UCSD-AML1 (cell line): ENCODE measurements at regions not wholly inside any gene's neighbourhood (a gene's known extent, or its start where the extent isn't known, plus 50 kb on each side); places are given as distances from the start of the nearest gene placed in this dataset.
"Not testable (repeated sequence)": the region's sequence is repeated elsewhere in the genome, so short reads cannot be mapped to it uniquely, and the experiment has no call there.

Experiments used
- DNase-seq: peaks from one replicate; lab custom pipeline; 2025; ENCODE audit not compliant: unreplicated experiment; lab: John Stamatoyannopoulos, UW

DNA sequence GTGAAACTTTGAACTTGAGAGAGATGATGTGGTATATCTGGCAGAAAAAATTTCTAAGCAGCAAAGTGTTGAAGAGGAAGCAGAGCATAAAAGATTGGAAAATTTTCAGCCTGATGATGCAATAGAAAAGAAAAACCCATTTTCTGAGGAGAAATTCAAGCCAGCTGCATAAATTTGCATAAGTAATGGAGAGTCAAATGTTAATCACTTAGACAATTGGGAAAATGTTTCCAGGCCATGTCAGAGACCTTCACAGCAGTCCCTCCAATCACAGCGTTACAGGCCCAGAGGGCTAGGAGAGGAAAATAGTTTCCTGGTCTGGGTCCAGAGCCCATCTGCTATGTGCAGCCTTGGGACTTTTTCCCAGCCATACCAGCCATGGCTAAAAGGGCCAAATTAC lies 469.0 kb upstream of the FOXG1 start:
- no peak for DNase-seq

DNA sequence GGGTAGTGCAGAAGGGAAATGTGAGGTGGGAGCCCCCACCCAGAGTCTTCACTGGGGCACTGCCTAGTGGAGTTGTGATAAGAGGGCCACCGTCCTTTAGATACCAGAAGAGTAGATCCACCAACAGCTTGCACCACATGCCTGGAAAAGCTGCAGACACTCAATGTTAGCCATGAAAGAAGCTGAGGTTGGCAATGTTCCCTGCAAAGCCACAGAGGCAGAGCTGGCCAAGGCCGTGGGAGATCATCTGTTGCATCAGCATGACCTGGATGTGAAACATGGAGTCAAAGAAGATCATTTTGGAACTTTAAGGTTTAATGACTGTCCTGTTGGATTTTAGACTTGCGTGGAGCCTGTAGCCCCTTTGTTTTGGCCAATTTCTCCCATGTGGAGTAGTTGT lies 468.4 kb upstream of the FOXG1 start:
- DNase-seq, result no peak

DNA sequence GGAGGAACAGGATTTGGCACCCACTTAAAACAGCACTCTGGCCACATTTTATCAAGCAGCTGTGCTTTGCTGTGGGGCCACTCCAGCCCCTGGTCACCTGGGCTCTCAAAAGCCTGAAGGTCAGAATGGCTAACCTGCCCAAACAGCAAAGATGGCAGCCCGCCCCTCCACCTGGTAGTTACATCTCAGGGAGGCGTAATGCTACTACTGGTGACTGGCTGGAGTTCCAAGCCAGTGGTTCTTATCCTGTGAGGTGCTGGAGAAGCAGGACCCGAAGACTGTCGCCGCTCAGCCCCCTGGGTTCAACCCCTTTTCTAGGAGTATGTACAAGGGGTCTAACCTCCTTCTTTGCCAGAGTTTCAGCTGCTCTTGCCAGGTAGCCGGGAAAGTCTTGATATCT lies 467.4 kb upstream of the FOXG1 start:
- DNase-seq, result no peak

DNA sequence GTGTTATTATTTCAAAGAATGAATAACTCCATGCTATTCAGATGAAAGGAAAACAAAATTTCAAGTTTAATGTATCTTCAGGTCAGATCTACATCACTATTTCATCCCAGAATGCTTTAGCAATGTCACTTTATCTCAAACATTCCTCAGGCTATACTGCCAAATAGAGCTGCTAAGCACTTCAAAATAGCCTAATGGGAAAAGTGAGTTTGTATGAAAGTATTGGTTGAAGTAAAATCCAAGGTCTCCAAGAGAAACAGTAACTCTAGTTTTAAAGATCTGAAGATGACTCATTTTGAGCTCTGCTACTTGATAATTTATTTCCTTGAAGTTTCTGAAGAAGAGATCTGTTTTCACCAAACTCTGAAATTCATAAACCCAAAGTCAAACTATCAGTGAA lies 466.2 kb upstream of the FOXG1 start:
- DNase-seq, result no peak

DNA sequence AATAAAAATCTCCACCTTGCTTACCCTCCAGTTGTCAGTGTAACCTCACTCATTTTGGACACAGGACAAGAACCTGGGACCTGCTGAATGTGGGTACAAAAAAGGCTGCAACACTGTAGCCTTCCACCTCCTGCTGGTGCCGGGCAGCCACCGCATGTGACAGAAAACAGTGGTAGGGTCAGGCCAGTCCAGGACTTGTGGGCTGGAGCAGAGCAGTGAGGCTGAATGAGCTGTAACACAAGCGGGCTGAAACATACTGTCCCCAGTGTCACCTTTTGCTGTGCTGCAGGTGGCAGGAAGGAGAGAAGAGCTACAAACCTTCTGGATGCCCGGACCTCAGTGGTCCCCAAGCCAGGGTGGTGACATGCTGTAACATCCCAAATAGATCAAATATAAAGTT lies 465.4 kb upstream of the FOXG1 start:
- no peak for DNase-seq

DNA sequence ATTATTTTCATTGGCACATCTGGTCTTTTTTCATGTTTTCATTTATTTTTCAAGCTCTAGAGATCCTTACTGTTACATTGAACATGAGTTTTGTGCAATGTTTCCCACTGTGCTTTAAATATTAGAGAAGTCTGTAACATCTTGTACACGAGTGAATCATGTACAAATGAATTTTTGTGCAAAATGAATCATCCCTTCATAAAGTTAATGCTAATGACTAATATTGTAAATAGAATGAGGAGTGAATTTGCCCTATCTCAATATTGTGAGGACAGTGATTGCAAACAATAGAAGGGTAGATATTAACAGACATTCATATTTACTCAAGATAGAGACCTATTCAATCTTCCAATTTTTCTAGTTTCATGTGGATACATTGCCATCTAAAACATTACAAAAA lies 463.3 kb upstream of the FOXG1 start:
- DNase-seq, result no peak

DNA sequence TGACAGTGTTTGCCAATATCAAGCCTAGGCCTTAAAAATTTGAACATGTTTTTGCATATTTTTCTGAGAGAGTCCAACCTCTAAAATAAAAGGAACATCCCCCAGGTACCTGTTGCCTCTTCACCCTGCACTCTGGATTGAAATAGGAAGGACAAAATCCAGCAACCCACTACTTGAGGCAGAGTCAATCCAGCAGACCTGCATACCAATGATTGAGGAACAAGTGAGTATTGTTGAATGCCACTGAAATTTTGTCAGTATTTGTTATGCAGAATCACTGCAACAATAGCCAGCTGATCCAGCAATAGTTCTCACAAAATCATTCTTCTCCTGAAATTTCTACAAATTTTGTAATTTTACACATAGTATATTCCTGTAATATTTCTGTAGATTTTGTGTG lies 460.6 kb upstream of the FOXG1 start:
- DNase-seq, result no peak

DNA sequence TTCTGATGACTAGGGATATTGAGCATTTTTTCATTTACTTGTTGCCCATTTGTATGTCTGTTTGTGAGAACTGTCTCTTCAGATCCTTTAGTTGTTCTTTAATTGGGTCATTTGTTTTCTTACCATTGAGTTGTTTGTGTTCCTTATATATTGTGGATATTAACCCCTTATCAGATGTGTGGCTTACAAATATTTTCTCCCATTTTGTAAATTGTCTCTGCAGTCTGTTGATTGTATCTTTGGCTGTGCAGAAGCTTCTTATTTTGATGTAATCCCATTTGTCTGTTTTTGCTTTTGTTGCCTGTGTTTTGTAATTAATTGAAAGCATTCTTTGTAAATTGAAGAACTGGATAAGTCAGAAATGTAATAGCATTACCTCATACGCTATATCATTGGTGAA lies 459.1 kb upstream of the FOXG1 start:
- no peak for DNase-seq

DNA sequence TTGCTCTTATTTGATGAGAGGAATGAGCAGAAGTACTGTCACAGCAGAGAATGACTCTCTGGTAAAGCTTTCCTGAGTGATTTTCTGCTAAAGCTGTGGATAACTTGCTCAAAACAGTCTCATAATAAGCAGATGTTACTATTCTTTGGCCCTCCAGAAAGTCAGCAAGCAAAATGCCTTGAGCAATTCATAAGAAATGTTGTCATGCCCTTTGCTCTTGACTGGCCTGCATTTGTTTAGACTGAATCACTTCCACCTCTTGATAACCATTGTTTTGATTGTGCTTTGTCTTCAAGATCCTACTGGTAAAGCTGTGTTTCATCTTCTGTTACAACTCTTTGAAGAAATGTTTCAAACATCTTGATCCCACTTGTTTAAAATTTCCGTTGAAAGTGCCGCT lies 457.9 kb upstream of the FOXG1 start:
- no peak for DNase-seq

DNA sequence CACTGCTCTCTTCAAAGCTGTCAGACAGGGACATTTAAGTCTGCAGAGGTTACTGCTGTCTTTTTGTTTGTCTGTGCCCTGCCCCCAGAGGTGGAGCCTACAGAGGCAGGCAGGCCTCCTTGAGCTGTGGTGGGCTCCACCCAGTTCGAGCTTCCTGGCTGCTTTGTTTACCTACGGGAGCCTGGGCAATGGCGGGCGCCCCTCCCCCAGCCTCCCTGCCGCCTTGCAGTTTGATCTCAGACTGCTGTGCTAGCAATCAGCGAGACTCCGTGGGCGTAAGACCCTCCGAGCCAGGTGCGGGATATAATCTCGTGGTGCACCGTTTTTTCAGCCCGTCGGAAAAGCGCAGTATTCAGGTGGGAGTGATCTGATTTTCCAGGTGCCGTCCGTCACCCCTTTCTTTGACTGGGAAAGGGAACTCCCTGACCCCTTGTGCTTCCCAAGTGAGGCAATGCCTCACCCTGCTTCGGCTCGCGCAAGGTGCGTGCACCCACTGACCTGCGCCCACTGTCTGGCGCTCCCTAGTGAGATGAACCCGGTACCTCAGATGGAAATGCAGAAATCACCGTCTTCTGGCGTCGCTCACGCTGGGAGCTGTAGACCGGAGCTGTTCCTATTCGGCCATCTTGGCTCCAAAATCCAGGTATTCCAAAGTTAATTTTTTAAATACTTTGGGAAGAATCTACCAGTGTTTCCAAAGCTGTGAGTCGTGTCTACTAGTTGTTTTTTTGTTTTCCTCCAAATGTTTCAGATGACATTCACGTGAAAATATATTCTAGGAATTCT lies 448.5 kb upstream of the FOXG1 start:
- DNase-seq, result not testable (repeated sequence)

DNA sequence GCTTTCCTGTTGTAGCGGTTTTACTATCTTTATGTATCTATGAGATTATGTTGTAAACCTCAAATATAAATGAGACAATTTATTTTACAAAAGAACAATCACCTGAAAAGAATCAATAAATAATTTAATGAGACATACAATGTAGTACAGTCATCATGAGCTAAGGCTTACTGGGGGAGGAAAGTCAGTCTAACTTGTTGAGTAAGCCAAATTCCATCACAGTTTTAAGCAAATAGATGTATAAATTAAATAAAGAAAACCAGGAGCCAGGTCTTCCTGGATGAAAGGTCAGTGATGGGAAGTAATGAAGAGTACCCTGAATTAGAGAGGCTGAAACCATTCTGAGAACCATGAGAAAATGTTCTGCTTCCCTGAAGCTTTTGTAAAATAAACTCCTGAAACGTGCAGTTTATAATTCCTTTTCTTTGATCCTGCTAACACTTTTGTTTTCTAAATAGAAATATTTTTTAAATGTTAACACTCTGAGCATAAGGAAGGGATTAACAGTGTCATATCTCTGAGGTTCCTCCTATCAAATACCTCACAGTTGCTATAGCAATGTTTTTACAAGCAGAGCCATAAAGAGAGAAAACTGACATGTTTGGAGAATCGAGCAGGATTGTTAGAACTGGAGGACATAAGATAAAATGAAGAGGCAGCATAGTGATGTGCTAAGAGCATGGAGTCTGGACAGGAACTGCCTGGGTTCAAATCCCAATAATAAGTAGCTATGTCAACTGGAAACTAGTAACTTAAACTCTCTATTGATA lies 444.9 kb upstream of the FOXG1 start:
- DNase-seq, result no peak

DNA sequence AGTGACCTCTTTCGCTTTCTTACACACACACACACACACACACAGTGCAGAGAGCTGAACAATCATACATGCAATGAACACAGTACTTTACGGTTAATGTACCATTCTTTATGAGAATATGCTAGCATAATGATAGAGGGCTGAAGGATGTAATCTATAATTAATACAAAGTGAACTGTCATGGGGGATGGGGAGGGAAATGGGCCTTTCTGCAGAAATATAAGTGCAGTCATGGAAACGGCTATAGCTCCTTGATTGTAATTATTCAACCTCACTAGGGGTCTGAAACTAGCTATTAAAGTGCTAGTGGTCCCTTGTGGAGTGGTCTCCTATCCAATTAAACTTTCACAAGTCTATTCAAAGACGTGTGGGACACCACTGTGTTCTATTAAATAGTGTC lies 443.2 kb upstream of the FOXG1 start:
- DNase-seq, result no peak

DNA sequence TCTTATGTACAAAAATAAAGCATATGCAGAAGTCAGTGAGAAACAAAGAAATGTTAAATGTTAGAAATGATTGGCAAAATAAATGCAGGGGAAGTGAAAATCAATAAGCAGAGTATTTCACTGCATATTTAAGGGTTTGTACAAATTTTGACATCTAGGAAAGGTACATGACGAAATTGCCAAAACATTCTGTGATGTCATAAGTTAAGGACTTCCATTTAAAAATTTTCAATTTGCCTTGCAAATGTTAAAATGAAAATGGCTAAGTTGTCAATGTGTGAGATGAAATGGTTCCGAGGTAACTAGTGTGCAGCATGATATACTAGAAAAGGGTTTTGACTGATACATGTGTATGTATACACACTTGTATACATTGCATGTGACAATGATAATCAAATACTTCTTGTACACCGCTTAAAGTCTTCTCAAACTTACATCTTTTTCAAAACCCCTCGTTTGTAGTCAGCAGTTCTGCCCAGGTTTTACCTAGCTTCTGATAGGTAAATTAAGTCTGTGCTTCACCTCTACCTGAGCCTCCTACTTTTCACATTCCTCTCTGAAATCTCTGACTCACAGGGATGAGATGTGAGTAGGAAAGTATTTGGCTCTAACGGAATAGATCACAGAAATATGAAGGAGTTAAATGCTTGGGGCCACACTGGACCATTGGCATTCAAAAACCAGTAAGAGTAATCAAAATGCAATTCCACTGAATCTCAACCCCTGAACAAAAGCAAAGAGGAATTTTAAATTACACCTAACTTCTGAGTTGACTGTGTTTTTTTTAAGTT lies 442.4 kb upstream of the FOXG1 start:
- no peak for DNase-seq

DNA sequence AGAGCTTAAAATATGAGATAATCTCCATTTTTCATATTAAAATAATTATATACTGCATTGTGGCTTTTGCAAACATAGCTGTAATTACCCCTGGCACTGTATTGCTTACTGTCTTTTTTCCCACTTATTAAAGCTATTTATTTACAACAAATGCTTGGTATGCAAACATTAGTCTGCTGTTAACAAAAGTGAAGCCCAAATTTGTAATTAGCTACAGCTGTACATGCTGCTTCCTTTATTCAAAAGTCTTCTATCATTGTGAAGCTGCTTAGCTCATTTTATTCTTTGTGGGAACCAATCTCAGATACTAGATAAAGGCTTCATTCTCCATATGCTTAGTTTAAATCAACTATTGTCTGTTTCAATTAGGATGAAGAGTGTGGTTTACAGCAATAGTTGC lies 425.8 kb upstream of the FOXG1 start:
- no peak for DNase-seq

DNA sequence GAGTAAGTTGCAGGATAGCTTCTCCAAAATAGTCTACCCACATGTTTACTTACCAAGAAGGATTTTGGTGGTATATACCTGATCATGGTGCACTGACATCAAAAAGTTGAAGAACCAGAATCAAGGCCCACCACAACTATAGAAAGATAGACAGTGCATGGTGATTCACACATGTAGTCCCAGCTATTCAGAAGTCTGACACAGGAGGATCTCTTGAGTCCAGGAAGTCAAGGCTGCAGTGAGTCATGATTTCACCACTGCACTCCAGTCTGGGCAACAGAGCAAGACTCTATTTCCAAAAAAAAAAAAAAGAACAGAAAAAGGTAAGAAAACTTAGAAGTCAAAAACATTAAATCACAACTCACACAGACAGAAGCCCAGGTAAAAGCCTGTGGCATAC lies 422.2 kb upstream of the FOXG1 start:
- DNase-seq, result no peak

DNA sequence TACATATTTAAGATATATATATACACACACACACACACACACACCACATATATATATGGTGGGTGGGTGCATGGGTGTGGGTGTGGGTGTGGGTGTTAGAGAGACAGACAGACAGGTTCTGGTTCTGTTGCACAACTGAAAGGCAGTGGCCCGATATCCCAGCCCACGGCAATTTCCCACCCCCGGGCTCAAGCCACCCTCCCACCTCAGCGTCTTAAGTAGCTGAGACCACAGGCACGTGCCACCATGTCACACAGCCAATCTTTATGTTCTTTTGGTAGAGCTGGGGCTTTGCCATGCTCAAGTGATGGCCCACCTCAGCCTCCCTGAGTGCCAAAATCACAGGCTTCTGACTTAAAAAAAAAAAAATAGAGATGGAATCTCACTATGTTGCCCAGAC lies 417.8 kb upstream of the FOXG1 start:
- no peak for DNase-seq

DNA sequence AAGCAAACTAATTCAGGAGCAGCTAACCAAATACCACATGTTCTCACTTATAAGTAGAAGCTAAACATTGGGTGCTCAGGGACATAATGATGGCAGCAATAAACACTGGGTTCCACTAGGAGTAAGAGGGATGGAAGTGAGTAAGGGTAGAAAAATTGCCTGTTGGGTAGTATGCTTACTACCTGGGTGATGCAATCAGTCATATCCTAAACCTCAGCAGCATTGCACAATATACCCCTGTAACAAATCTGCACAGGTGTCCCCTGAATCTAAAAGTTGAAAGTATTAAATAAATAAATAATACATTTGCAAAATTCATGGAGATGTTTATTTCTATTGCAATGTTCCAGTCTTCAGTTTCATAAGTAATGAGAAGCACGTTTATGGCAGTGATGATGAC lies 409.8 kb upstream of the FOXG1 start:
- no peak for DNase-seq

DNA sequence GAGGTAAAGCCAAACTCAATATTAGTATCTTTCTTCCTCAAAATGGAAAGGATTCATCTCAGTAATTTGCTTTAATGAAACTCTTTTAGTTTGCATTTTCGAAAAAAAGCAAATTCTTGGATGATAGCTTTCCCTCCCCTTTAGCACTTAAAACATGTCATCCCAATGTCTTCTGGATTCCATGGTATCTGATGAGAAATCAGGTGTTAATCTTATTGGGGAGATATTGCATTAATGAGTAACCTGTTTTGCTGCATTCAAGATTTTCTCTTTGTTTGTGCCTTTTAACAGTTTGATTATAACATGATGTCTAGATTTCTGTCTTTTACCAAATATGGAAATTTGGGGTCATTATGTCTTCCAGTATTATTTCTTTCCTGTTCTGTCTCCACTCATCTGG lies 405.1 kb upstream of the FOXG1 start:
- DNase-seq, result no peak

DNA sequence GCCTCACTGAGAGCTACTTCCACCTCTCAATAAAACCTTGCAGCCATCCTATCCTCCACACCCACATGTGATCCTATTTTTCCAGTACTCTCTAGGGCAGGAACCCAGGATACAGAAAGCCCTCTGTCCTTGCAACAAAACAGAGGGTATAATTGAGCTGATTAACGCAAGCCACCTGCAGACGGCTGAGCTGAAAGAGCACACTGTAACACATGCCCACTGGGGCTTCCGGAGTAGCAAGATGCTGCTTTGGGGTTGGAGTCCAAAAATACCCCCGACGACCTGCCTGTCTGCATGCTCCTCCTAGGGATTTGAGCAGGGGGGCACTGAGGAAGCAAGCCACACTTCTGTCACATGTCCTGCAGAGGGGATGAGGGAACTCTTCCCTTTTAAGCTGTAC lies 401.1 kb upstream of the FOXG1 start:
- peak; percentile 3 for DNase-seq

DNA sequence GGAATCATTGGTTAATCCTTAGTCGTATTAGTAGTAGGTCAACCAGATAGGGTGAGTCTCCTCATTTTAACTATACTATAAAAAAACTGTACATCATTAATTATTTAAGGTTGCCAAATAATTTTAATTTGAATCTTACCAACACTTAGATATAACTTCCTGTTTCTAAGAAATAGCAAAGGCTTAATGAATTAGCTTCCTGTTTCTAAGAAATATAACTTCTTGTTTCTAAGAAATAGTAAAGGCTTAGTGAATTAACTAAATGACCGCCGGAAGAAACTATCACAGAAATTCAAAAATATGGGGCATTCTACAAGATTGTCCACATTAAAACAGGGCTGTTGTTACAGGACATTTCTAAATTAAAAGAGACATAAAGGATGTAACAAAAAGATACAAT lies 392.9 kb upstream of the FOXG1 start:
- peak; percentile 3 for DNase-seq

DNA sequence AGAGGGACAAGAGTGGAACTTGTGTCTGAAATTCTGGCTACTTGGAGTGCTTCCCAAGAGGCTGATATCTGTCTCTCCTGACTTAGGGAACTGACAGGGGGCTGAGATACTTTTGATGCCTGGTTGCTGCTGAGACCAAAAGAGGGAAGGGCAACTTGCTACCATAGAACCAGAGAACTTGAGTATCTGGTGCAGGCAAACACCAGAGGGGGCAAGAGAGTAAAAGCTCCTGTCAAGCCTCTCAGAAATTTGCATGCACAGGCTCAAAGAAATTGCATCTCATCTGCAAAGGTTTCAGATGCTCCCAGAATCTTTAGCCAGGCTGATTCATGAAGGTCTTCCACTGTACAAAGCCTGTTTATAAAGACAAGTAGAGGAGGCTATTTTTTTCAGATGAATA lies 391.3 kb upstream of the FOXG1 start:
- DNase-seq, result peak; percentile 22

DNA sequence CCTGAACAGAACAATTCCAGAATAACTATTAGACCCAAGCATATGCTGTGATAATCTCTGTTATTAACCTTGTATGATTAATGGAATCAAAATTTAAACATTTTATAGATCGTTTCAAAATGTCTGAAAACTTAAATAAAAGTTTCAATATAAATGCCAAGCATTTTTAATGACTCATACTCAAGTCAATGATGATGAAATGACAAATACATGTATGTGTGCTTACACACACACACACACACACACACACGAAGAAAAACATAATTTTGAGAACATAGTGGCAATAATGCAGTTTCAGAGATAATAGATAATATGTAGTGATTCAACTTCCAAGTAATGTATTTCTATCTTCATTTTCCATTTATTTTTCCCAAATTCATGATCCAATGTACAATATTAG lies 384.9 kb upstream of the FOXG1 start:
- no peak for DNase-seq
